GM19452 (cell line): ENCODE measurements at regions not wholly inside any gene's neighbourhood (a gene's known extent, or its start where the extent isn't known, plus 50 kb on each side); places are given as distances from the start of the nearest gene placed in this dataset.
"Not testable (repeated sequence)": the region's sequence is repeated elsewhere in the genome, so short reads cannot be mapped to it uniquely, and the experiment has no call there.

ENCODE experiments used
- ATAC-seq: cut with Tn5 transposase; IDR thresholded peaks from one replicate; pipeline ENCODE4 v1.9.1; 2021; ENCODE audit not compliant: unreplicated experiment

DNA sequence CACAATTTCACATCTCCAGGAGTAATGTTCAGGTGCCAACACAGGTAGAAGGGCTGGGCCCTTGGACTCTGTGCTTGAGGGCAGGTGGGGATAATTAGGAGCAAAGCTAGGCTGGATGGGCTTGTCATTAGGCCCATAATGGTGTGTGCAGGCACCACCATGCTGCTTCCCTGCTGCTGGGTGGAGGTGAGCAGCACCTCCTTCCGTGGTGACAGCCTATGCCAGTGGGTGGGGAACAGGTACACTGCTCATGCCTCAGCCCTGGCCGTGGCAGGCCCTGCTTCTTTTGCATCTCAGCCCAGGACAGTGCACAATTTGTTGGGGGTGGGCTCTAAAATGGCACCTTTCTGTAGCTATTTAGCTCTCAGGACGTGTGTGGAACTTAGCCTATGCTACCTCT, 955.5 kb downstream of the TMTC2 start:
- ATAC-seq, result no peak

DNA sequence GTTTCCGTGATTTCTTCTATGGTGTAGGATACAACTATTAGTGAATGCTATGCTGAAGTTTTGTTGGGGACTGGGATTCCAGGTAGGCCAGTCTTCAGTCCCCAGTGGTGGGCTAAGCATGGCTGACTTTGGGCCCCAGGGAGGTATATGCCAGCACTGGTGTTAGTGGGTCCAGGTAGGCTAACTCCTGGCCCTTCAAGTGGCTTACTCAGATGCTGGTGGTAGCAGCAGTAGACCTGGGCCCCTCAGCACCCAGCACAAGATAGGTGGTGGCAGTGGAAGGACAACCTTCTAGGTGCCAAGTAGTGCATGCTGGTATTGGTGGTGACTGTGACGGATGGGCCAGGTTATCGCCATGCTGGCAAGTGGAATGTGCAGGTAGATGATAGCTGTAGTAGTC, 955.1 kb downstream of the TMTC2 start:
- no peak for ATAC-seq

DNA sequence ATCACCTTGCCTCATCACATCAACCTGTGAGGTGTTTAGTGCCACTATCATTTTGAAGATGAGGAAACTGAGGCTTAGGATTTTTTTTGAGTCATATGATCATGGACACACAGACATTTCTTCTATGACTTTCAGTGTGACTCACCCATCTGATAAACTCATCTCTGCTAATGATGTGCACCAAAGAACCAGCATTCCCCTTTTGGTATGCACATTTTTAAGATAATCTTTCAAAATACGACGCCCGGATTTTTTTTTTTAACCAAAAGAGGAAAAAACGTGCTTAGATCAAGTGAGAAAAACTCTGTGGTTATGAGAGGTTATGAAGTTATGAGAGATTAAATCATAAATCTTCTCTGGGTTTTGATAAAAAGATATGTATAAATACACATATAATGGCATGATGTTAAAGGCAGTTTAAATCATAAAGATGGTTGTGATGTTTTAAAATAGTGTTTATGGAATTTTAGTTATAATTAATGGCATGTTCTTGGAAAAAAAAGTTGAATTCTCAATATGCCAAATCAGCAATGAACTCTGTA, 948.1 kb downstream of the TMTC2 start:
- ATAC-seq, result no peak

DNA sequence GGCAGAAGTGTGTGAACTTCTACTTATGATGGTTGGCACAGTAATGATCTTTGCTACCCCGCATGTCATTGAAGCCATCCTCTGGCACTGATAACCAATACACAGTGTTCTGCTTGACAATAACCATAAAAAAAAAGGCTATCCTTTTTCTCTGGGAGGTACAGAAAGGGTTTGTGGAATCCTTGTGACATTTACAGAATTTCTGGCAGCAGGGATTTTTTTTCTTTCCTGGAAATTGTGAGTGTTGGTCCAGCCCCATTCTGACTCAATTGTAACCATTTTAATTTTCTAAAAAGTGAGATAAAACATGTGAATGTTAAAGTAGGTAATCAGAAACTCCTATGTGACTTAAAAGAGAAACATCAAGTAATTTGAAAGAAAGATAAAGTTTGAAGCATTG, 943.8 kb downstream of the TMTC2 start:
- ATAC-seq, result no peak

DNA sequence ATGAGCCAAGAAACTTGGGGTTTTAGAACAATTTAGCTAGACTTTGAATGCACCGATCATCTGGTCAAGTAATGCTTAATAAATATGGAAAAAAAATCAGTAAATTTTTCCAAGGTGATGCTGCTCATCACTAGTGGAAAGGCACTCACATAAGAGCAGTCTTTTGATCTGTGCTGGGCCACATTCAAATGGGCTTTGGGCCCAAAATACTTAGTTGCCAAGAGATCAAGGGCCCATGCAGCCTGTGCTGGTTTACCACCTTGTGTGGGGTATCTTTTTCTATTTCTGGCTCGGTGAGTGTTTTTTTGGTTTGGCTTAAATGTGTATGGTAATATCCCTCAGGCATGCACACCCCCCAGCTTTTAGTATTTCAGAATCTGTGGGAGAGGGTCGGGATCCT, 943.2 kb downstream of the TMTC2 start:
- no peak for ATAC-seq

DNA sequence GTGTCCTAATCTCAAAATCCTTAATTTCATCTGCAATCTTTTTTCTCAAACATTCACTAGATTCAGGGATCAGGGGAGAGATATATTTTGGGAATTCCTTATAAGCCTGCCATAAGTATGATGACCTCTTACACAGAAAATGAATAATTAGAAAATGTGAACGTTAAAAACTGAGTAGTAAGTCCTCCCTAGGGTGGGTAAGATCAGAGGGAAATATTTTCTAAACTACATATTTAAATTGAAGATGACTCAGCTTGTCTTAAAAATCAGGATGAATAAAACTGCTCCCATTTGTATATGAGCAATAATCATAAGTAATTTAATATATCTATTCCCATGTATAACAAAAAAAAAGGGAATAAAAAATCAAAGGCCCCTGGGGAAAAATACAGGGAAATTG, 935.5 kb downstream of the TMTC2 start:
- ATAC-seq, result no peak

DNA sequence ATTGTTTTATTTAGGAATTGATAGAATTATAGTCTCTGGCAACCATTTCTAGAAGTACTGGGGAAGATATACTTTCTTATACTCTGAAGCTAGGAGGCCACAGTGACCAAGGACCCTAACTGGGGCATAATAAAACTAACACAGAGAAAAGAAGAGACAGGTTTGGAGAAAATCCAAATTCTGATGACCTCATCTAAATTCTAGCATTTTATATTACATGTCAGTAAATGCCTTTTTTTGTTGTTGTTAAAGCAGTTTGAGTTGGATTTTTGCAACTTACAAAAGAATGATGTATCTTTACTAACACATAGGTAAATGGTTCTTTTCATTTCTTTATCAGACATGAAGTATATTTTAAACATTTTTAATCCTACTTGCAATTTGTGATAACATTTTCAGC, 933.3 kb downstream of the TMTC2 start:
- ATAC-seq, result no peak

DNA sequence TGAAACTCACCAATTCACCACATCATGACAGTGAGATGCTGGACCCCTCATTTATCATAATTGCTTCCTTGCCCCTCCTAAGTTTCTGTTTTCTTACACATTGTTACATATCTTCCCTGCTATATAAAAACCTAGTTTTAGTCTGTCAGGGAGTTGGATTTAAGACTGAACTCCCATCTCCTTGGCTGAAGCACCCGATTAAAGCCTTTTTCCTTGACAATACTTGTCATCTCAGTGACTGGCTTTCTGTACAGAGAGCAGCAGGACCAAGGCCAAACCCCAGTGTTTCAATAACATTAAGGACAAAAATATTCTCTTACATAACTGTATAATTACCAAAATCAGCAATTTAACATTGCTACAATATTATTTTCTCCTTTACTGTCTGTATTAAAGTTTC, 928.4 kb downstream of the TMTC2 start:
- no peak for ATAC-seq

DNA sequence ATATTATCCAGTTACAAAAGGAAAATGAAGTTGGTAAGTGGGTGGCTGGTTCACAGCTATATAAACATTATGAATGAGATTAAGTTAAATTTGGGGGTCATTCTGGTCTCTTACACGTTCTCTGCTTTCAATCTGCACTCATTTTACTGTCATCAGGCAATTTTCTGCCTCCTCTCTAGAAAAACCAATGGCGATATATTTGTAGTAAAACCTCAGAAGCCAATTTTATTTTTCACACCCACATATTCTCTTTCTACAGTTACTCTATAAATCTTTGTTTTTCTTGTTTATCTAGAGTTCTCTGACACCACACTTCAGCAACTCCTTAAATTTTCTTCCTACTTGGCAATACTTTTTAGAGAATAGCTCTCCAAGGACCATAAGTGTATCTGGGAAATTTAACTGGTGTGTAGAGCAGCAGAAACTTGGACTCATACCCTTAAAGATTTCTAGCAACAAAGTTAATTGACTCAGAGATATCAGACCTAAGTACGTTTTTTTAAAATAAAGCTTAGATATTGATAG, 926.9 kb downstream of the TMTC2 start:
- ATAC-seq, result no peak

DNA sequence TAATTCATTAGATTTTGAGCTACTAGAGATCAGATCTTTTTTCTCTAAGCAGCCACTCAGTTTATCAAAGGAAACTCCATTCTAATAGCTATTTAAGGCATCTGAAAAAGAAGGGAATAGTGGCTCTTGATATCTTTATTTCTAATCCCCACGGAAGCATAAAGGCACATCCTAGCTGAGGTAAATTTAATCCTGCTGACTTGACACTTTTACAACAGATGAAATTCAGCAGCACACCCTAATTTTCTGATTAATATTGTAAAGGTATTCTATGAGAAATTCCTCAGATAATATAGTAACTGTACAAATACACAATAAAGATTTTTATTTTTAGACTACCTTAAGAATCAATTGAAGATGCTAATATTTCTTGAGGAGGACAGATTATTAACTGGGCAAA, 916.4 kb downstream of the TMTC2 start:
- no peak for ATAC-seq

DNA sequence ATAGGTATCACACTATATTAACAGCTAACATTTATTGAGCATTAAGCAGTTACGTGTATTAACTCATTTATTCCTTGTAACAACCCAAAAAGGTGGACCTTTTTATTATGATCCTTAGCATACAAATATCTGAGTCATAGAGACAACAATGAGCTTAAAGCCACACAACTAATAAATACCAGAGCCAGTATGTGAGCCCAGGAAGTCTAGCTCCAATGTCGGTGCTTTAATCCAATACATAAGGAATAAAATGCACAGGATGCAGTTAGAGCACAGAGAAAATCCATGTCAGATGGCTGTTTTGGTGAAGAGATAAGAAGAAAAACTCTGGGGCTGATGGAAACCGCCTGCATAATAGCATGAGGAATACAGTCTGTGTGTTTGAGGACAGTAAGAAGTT, 888.6 kb downstream of the TMTC2 start:
- no peak for ATAC-seq

DNA sequence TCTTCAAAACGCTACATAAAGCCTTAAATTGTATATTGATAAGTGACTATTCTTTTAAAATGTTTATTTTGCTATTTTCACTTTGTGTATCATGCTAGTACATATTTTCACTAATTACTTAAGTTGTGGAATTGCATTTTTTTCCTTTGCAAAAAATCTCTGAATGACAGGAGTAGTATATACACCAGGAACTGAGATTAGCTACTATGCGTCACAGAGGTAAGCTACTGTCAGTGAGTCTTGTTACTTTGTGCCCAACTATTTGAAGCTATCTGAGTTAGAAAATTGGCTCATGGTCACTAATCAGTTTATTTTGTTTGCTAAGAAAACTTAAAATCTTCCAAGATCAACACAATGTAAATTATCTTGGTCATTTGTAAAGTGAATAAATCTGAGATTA, 887.4 kb downstream of the TMTC2 start:
- no peak for ATAC-seq

DNA sequence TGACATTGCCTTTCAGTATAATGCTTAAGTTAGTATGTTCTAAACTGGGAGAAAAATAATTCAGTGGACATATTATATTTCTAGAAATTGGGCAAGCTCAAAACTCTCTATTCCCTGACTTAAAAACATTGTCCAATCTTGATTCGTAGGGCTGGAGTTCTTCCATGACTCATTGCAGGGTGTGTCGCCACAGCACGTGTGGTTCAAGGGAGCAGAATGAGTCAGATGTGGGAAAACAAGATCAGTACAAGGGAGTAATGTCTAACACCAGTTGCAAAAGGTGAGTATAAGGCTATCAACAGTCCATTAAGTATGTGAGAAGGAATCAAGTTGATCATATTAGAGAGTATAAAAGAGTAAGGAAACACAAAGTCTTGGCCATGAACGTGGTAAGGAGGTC, 887.0 kb downstream of the TMTC2 start:
- ATAC-seq, result no peak

DNA sequence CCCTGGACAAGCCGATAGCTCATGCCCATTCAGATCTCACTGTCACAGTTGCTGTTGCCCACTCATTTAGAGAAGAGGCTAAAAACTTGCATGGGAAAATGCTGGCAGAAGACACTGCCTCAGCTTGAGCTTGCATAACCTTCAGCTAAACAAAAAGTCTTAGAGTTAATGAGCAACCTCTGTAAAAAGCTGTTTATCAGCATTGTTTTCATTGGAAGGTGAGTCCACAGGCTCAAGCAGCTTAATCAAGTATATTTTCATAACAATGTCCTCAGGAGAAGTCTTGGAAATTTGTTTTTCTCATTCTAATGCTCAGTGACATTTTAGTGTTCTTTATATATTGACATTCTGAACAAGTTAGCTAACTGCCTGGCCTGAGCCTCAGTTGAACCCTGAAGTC, 872.9 kb downstream of the TMTC2 start:
- ATAC-seq, result no peak

DNA sequence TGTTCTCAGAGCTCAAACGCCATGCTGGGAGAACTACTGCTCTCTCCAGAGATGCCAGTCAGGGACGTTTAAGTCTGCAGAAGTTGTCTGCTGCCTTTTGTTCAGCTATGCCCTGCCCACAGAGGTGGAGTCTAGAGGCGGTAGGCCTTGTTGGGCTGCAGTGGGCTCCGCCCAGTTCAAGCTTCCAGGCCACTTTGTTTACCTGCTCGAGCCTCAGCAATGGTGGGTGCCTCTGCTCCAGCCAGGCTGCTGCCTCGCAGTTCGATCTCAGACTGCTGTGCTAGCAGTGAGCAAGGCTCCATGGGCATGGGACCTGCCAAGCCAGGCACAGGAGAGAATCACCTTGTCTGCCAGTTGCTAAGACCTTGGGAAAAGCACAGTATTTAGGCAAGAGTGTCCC, 869.3 kb downstream of the TMTC2 start:
- not testable (repeated sequence) for ATAC-seq

DNA sequence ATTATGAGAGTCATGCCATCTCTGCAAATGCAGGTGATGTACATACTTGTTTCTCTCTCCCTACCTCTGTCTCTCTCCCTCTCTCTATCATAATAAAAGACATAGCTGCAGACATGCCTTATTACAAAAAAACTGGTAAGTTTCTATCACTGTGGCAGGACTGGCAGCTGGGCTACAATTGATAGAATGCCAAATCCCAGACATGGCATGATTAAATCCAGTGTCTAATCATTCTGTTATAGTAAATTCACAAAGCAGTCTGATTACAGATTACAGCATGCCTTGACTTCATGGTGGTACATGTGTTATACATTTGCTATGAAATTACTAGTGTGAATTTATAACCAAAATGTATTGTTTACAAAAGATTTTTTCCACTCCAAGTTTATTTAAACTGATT, 854.7 kb downstream of the TMTC2 start:
- no peak for ATAC-seq

DNA sequence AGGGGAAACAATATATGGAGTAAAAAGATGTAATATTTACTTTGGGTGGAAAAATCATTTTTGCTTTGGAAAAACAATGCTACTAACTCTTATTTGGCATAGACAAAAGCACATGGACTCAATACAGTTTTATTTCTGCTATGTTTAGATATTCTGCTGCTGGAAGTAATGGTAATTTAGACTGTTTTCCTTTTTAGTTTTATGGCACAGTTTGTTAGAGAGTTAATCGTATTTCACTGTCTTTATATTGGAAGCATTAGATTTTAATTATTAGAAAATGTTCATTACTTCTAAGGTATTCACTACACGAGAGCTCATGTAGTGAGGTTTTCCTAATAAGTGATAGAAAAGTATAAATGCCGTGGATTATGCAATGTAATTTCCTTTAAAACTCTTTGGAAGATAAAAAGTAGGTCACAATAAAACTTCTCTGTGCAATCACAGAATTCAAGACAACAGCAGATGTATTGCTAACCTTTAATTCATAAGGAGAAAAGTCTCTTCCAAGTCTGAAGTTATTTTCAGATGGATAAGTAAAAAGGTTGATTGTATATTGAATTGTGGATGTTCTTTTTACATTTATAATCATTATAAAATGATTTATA, 851.8 kb downstream of the TMTC2 start:
- no peak for ATAC-seq

DNA sequence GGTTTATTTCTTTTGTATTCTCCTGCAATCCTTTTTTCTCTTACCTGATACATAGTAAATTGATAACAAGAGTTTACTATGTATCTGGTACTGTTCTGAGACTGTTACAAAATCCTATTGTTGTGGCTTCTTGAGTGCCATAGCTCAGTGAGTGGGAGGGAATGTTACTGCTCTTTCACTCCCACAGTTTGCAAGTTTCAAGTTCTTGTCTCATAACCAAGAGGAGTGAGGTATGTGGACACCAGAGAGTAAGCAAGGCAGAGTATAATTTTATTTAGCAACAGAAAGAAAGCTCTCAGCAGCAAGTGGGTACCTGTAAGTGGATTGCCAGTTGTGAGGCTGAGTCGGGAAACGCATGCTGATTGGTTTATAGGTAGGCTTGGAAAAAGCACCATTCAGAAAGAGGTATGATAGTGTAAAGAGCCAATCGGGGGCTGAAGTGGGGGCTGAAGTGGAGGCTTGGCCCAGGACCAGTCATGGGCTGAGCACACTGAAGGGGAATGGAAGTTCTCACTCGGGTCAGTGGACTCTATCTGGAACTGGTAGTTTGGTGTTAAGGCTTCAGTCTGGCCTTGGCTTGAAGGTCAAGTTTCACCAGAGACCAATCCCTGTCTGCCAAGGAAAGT, 850.8 kb downstream of the TMTC2 start:
- ATAC-seq, result no peak

DNA sequence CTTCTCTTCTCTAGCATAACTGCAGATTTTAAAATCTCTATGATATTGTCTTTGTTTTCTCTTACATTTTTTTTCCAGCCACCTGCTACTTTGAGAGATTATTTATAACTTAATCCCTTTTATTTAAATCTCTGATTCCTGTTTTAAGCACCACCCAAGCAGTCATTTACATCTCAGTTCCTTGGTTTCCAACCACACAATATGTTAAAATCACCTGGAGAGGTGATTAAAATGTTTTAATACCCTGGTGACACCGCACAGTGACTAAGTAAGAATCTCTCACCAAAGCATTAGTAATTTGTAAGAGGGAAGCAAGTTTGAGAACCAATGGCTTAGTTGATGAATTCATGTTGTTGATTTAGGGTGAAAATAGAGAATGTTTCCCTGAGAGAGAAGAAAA, 849.8 kb downstream of the TMTC2 start:
- ATAC-seq, result no peak

DNA sequence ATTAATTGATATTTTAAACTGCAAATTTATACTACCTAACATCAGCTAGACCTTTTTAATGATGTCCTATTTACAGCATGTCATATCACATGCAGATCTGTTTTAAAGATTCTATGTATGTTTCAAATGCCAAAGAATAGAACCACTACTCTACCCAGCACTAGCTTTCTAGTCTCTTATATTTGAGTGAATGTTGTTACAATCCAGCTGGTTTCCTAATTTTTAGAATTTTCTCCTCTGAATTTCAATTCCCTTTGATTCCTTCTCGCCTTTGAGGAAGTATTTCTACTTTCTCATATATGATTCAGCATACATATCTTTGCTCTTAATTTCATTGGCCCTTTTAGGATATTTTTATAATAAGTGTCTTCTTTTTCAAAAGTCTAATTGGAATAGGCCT, 841.9 kb downstream of the TMTC2 start:
- no peak for ATAC-seq

DNA sequence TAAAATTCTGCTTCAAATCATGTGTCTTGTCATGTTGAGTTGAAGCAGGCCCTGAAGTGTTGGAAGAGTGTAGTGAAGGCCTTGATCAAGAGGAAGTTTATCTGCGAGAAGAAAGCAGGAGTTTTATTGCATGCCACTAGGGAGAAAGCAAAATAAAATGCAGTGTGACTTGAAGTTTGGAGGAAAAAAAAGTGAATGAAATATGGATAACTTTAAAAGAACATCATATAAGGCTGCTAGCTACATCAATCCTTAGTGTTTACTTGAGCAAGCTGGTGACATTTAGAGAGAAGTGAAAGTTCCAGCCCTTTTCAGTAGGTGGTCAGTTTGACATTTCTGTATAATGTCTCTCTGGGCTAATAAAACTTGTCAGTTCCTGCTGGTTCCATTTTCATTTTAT, 841.1 kb downstream of the TMTC2 start:
- no peak for ATAC-seq

DNA sequence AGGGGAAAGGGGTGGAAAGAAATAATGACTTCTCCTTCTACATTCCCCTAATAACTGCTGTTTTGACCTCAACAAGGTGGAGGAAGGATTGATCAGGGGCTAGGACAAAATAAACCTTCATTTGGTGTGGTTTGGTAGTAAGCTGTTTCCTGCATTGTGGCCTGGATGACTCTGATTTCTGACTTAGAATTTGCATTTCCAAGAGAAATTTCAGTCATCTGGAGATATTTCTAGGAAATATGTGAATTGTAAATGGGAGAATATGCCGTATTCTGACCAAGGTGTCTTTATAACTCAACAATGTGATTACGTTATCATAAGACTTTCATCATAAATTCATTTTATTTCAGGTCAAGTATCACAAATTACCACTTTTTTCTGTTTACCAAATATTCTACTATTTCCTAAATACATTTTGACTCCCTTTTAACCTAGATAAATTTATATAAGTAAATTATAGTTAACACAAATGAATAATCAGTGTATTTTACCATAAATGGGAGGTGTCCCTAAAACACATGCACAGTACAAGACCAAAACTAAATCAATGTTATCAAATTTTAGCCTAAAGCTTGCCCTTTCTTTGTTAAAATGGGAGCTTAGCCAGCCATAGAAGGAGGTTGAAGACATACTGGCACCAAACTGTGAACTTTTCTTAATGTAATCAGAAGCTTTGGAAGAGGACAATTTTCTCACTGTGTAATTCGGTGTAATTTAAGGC, 828.8 kb downstream of the TMTC2 start:
- ATAC-seq, result no peak
